SK-N-SH (cell line): ENCODE measurements at regions not wholly inside any gene's neighbourhood (a gene's known extent, or its start where the extent isn't known, plus 50 kb on each side); places are given as distances from the start of the nearest gene placed in this dataset.

Source experiments
- CHD2 ChIP-seq: fragments of 150-350 bp; IDR thresholded peaks from 2 replicates; pipeline ENCODE4 v1.6.1; 2018; ENCODE audit warnings: low read length; ENCODE audit not compliant: partially characterized antibody
- CTCF ChIP-seq: fragments of 200-600 bp; sonication (generic); IDR thresholded peaks from 2 replicates; pipeline ENCODE4 v1.6.1; 2017; ENCODE audit warnings: antibody characterized with exemption, mild to moderate bottlenecking, moderate library complexity
- GATA2 ChIP-seq: sonication (generic); formaldehyde crosslinking; IDR thresholded peaks from 2 replicates; pipeline ENCODE4 v1.5.0; 2020; ENCODE audit warnings: mild to moderate bottlenecking, missing genetic modification reagents
- MXI1 ChIP-seq: IDR thresholded peaks from 2 replicates; pipeline ENCODE4 v1.6.1; 2012; ENCODE audit warnings: mild to moderate bottlenecking, low read depth, low read length, improper control_type of control experiment
- POLR2AphosphoS5 ChIP-seq: IDR thresholded peaks from 2 replicates; pipeline ENCODE4 v1.6.1; 2012; ENCODE audit warnings: low read depth, low read length
- SMC3 ChIP-seq: IDR thresholded peaks from 2 replicates; pipeline ENCODE4 v1.6.1; 2012; ENCODE audit warnings: low read depth, low read length, improper control_type of control experiment
- TEAD4 ChIP-seq: IDR thresholded peaks from 2 replicates; pipeline ENCODE4 v1.4.0; 2012; ENCODE audit warnings: mild to moderate bottlenecking, borderline replicate concordance; ENCODE audit not compliant: insufficient read depth
- YY1 ChIP-seq: IDR thresholded peaks from 2 replicates; pipeline ENCODE4 v1.4.0; 2012; ENCODE audit warnings: low read depth, mild to moderate bottlenecking
- TF ChIP-seq, protein P1 (sequence below): IDR thresholded peaks from 2 replicates; pipeline ENCODE4 v1.6.1; 2012; ENCODE audit warnings: mild to moderate bottlenecking, low read depth, low read length, moderate library complexity
- TF ChIP-seq, protein P2 (sequence below): IDR thresholded peaks from 2 replicates; pipeline ENCODE4; 2012
- TF ChIP-seq, protein P3 (sequence below): IDR thresholded peaks from 2 replicates; pipeline ENCODE4 v1.4.0; 2012; ENCODE audit warnings: low read depth

- no peak for TF ChIP-seq CTCF
- TF ChIP-seq GATA2, result no peak
- TF ChIP-seq, protein P1, sequence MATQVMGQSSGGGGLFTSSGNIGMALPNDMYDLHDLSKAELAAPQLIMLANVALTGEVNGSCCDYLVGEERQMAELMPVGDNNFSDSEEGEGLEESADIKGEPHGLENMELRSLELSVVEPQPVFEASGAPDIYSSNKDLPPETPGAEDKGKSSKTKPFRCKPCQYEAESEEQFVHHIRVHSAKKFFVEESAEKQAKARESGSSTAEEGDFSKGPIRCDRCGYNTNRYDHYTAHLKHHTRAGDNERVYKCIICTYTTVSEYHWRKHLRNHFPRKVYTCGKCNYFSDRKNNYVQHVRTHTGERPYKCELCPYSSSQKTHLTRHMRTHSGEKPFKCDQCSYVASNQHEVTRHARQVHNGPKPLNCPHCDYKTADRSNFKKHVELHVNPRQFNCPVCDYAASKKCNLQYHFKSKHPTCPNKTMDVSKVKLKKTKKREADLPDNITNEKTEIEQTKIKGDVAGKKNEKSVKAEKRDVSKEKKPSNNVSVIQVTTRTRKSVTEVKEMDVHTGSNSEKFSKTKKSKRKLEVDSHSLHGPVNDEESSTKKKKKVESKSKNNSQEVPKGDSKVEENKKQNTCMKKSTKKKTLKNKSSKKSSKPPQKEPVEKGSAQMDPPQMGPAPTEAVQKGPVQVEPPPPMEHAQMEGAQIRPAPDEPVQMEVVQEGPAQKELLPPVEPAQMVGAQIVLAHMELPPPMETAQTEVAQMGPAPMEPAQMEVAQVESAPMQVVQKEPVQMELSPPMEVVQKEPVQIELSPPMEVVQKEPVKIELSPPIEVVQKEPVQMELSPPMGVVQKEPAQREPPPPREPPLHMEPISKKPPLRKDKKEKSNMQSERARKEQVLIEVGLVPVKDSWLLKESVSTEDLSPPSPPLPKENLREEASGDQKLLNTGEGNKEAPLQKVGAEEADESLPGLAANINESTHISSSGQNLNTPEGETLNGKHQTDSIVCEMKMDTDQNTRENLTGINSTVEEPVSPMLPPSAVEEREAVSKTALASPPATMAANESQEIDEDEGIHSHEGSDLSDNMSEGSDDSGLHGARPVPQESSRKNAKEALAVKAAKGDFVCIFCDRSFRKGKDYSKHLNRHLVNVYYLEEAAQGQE, result no peak
- no peak for TF ChIP-seq MXI1
- TF ChIP-seq, protein P2, sequence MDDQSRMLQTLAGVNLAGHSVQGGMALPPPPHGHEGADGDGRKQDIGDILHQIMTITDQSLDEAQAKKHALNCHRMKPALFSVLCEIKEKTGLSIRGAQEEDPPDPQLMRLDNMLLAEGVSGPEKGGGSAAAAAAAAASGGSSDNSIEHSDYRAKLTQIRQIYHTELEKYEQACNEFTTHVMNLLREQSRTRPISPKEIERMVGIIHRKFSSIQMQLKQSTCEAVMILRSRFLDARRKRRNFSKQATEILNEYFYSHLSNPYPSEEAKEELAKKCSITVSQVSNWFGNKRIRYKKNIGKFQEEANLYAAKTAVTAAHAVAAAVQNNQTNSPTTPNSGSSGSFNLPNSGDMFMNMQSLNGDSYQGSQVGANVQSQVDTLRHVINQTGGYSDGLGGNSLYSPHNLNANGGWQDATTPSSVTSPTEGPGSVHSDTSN, result no peak
- TF ChIP-seq, protein P3, sequence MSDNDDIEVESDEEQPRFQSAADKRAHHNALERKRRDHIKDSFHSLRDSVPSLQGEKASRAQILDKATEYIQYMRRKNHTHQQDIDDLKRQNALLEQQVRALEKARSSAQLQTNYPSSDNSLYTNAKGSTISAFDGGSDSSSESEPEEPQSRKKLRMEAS, result no peak
- TF ChIP-seq CHD2, result no peak
- no peak for TF ChIP-seq YY1
- no peak for TF ChIP-seq TEAD4
- no peak for TF ChIP-seq POLR2AphosphoS5
- TF ChIP-seq SMC3, result no peak
Observed at GRCh38 chr20:56839222-56839621, 210.1 kb downstream of the TFAP2C start.
